ENCODE measurements at regions not wholly inside any gene's neighbourhood (a gene's known extent, or its start where the extent isn't known, plus 50 kb on each side); places are given as distances from the start of the nearest gene placed in this dataset.
A peak's percentile ranks its signal among the peaks of the same experiment; 100 is the strongest.

- TF ChIP-seq, protein P1, sequence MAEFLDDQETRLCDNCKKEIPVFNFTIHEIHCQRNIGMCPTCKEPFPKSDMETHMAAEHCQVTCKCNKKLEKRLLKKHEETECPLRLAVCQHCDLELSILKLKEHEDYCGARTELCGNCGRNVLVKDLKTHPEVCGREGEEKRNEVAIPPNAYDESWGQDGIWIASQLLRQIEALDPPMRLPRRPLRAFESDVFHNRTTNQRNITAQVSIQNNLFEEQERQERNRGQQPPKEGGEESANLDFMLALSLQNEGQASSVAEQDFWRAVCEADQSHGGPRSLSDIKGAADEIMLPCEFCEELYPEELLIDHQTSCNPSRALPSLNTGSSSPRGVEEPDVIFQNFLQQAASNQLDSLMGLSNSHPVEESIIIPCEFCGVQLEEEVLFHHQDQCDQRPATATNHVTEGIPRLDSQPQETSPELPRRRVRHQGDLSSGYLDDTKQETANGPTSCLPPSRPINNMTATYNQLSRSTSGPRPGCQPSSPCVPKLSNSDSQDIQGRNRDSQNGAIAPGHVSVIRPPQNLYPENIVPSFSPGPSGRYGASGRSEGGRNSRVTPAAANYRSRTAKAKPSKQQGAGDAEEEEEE (CRISPR knock-in tag; IDR thresholded peaks at IDR 0.05; ENCODE audit: borderline replicate concordance): no peak
- 0 out of 2 replicates have a peak, but pooled peaks have one; percentile 22 for TF ChIP-seq SKIL (CRISPR knock-in tag; IDR thresholded peaks at IDR 0.05; ENCODE audit: borderline replicate concordance)
- no peak for TF ChIP-seq RORA (CRISPR knock-in tag; IDR thresholded peaks at IDR 0.05)
- TF ChIP-seq YEATS4 (CRISPR knock-in tag; IDR thresholded peaks at IDR 0.05; ENCODE audit: borderline replicate concordance): no peak
- TF ChIP-seq ZNF788 (CRISPR knock-in tag; IDR thresholded peaks at IDR 0.05; ENCODE audit: borderline replicate concordance): peak; percentile 37; the same call in 1 of the 2 replicates
- TF ChIP-seq, protein P2, sequence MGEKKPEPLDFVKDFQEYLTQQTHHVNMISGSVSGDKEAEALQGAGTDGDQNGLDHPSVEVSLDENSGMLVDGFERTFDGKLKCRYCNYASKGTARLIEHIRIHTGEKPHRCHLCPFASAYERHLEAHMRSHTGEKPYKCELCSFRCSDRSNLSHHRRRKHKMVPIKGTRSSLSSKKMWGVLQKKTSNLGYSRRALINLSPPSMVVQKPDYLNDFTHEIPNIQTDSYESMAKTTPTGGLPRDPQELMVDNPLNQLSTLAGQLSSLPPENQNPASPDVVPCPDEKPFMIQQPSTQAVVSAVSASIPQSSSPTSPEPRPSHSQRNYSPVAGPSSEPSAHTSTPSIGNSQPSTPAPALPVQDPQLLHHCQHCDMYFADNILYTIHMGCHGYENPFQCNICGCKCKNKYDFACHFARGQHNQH (CRISPR knock-in tag; IDR thresholded peaks at IDR 0.05): peak; percentile 60; the same call in 1 of the 2 replicates
- 0 out of 2 replicates have a peak, but pooled peaks have one; percentile 43 for TF ChIP-seq ZNF670 (CRISPR knock-in tag; IDR thresholded peaks at IDR 0.05; ENCODE audit: borderline replicate concordance)
- peak; percentile 60; the same call in 1 of the 2 replicates for TF ChIP-seq IRF2 (CRISPR knock-in tag; IDR thresholded peaks at IDR 0.05)
- 0 out of 2 replicates have a peak, but pooled peaks have one; percentile 31 for TF ChIP-seq ZNF331 (CRISPR knock-in tag; IDR thresholded peaks at IDR 0.05)
Observed at GRCh38 chr1:228964178-228965089, 229.2 kb downstream of the RHOU start (continued).

Measured in HepG2 (cell line).